ENCODE measurements at regions not wholly inside any gene's neighbourhood (a gene's known extent, or its start where the extent isn't known, plus 50 kb on each side); places are given as distances from the start of the nearest gene placed in this dataset.

- DNase-seq: no peak
These were observed 51.2 kb upstream of the C1QTNF7 start for GRCh38 chr4:15376594-15376993.
